ENCODE measurements at regions not wholly inside any gene's neighbourhood (a gene's known extent, or its start where the extent isn't known, plus 50 kb on each side); places are given as distances from the start of the nearest gene placed in this dataset.

- TF ChIP-seq PAX5 (IDR thresholded peaks at IDR 0.05; ENCODE audit: insufficient read depth, low read length, severe bottlenecking) (no peak), POLR2A (IDR thresholded peaks at IDR 0.05; ENCODE audit: low read depth, low read length) (no peak), POLR2AphosphoS5 (IDR thresholded peaks at IDR 0.05; ENCODE audit: low read depth, low read length) (no peak), TAF1 (IDR thresholded peaks at IDR 0.05; ENCODE audit: low read depth, low read length) (no peak), SPI1 (IDR thresholded peaks at IDR 0.05; ENCODE audit: low read depth, low read length) (no peak), POU2F2 (IDR thresholded peaks at IDR 0.05; ENCODE audit: low read depth, low read length) (no peak)
- DNase-seq (ENCODE audit: insufficient read length, low spot score) (no peak), FAIRE-seq (no peak)
Observed at GRCh38 chr11:128029219-128029722, 558.1 kb downstream of the ETS1 start.

- DNase-seq (ENCODE audit: insufficient read length, low spot score) (no peak), FAIRE-seq (no peak)
- no peak for TF ChIP-seq POLR2A (IDR thresholded peaks at IDR 0.05; ENCODE audit: low read depth, low read length)
- TF ChIP-seq TAF1 (IDR thresholded peaks at IDR 0.05; ENCODE audit: low read depth, low read length) = no peak
- no peak for TF ChIP-seq PAX5 (IDR thresholded peaks at IDR 0.05; ENCODE audit: insufficient read depth, low read length, severe bottlenecking)
Observed at GRCh38 chr11:128026596-128026995, 560.8 kb downstream of the ETS1 start.

DNA sequence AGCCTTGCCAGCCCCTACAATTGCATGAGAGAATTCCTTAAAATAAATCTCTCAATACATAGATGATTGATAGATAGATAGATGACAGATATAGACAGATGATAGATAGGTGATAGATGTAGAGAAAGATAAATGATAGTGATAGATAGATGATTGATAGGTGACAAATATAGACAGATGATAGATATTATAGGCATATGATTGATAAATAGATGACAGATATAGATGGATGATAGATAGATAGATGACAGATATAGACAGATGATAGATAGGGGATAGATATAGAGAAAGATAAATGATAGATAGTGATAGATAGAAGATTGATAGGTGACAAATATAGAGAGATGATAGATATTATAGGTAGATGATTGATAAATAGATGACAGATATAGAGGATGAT lies 564.6 kb downstream of the ETS1 start:
- FAIRE-seq (no peak), DNase-seq (ENCODE audit: insufficient read length, low spot score) (no peak)
- no peak for TF ChIP-seq POU2F2 (IDR thresholded peaks at IDR 0.05; ENCODE audit: low read depth, low read length)

- no peak for FAIRE-seq
- TF ChIP-seq PAX5 (IDR thresholded peaks at IDR 0.05; ENCODE audit: insufficient read depth, low read length, severe bottlenecking) = no peak
- no peak for TF ChIP-seq POLR2A (IDR thresholded peaks at IDR 0.05; ENCODE audit: low read depth, low read length)
- no peak for TF ChIP-seq TAF1 (IDR thresholded peaks at IDR 0.05; ENCODE audit: low read depth, low read length)
- no peak for TF ChIP-seq POU2F2 (IDR thresholded peaks at IDR 0.05; ENCODE audit: low read depth, low read length)
- TF ChIP-seq POLR2AphosphoS5 (IDR thresholded peaks at IDR 0.05; ENCODE audit: low read depth, low read length) = no peak
- TF ChIP-seq SPI1 (IDR thresholded peaks at IDR 0.05; ENCODE audit: low read depth, low read length) = no peak
Observed at GRCh38 chr11:128022007-128022368, 565.4 kb downstream of the ETS1 start.

GRCh38 chr11:128021349-128022006 lies 565.9 kb downstream of the ETS1 start:
- no peak for TF ChIP-seq SPI1 (IDR thresholded peaks at IDR 0.05; ENCODE audit: low read depth, low read length)
- no peak for TF ChIP-seq PAX5 (IDR thresholded peaks at IDR 0.05; ENCODE audit: insufficient read depth, low read length, severe bottlenecking)
- TF ChIP-seq POLR2A (IDR thresholded peaks at IDR 0.05; ENCODE audit: low read depth, low read length) = no peak
- FAIRE-seq = no peak

More at GRCh38 chr11:128022007-128022368, 565.4 kb downstream of the ETS1 start:
- DNase-seq (ENCODE audit: insufficient read length, low spot score) = peak; percentile 3

DNA sequence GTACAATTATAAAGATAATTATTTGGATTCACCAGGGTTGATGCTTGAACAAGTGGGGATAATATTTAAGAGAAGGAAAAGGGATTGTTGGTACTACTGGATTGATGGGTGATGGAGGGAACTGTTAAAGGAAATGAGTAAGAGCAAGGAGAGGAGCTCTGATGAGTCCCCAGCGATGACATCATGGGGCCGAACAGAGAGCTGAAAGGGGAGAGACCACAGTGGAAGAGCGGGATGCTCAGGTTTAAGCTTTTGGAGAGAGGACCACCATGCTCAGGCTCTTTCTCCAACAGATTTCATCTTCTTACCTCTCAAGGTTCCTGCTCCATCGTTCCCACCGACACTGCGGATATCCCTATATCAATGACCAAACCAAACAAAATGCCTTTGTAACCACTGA lies 568.7 kb downstream of the ETS1 start:
- no peak for FAIRE-seq
- no peak for TF ChIP-seq SPI1 (IDR thresholded peaks at IDR 0.05; ENCODE audit: low read depth, low read length)
- no peak for TF ChIP-seq TAF1 (IDR thresholded peaks at IDR 0.05; ENCODE audit: low read depth, low read length)
- TF ChIP-seq POLR2AphosphoS5 (IDR thresholded peaks at IDR 0.05; ENCODE audit: low read depth, low read length) = no peak
- no peak for TF ChIP-seq POLR2A (IDR thresholded peaks at IDR 0.05; ENCODE audit: low read depth, low read length)
- no peak for TF ChIP-seq POU2F2 (IDR thresholded peaks at IDR 0.05; ENCODE audit: low read depth, low read length)
- no peak for TF ChIP-seq PAX5 (IDR thresholded peaks at IDR 0.05; ENCODE audit: insufficient read depth, low read length, severe bottlenecking)
- DNase-seq (ENCODE audit: insufficient read length, low spot score) = no peak

More at GRCh38 chr11:128021349-128022006, 565.9 kb downstream of the ETS1 start:
- no peak for DNase-seq (ENCODE audit: insufficient read length, low spot score)

- DNase-seq (ENCODE audit: insufficient read length, low spot score) (no peak), FAIRE-seq (no peak)
- TF ChIP-seq POLR2A (IDR thresholded peaks at IDR 0.05; ENCODE audit: low read depth, low read length) (no peak), TAF1 (IDR thresholded peaks at IDR 0.05; ENCODE audit: low read depth, low read length) (no peak), PAX5 (IDR thresholded peaks at IDR 0.05; ENCODE audit: insufficient read depth, low read length, severe bottlenecking) (no peak), SPI1 (IDR thresholded peaks at IDR 0.05; ENCODE audit: low read depth, low read length) (no peak), POU2F2 (IDR thresholded peaks at IDR 0.05; ENCODE audit: low read depth, low read length) (no peak), POLR2AphosphoS5 (IDR thresholded peaks at IDR 0.05; ENCODE audit: low read depth, low read length) (no peak)
Observed at GRCh38 chr11:128005562-128005961, 581.8 kb downstream of the ETS1 start.

DNA sequence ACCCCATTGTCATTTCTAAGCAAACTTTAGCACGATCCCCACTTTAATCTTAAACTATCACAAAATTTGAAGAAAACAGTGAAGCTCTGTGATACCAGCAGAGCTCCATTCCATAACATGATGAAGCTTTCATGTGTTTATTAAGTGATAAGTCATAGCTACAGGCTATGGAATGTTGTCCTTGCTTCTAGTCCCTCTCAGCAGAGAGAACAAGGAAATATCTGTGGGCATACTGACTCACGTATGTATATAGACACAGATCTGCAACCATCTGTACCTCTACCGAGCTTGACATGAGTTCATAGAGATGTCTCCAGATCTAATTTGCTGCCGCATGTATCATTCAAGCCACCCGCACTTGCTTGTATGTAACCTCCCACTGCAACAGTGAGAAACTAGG lies 588.9 kb downstream of the ETS1 start:
- no peak for TF ChIP-seq POLR2AphosphoS5 (IDR thresholded peaks at IDR 0.05; ENCODE audit: low read depth, low read length)
- no peak for TF ChIP-seq SPI1 (IDR thresholded peaks at IDR 0.05; ENCODE audit: low read depth, low read length)
- TF ChIP-seq POU2F2 (IDR thresholded peaks at IDR 0.05; ENCODE audit: low read depth, low read length) = no peak
- TF ChIP-seq TAF1 (IDR thresholded peaks at IDR 0.05; ENCODE audit: low read depth, low read length) = no peak
- TF ChIP-seq PAX5 (IDR thresholded peaks at IDR 0.05; ENCODE audit: insufficient read depth, low read length, severe bottlenecking) = no peak
- TF ChIP-seq POLR2A (IDR thresholded peaks at IDR 0.05; ENCODE audit: low read depth, low read length) = no peak
- FAIRE-seq (no peak), DNase-seq (ENCODE audit: insufficient read length, low spot score) (no peak)

- no peak for FAIRE-seq
- no peak for DNase-seq (ENCODE audit: insufficient read length, low spot score)
- no peak for TF ChIP-seq POLR2A (IDR thresholded peaks at IDR 0.05; ENCODE audit: low read depth, low read length)
- no peak for TF ChIP-seq PAX5 (IDR thresholded peaks at IDR 0.05; ENCODE audit: insufficient read depth, low read length, severe bottlenecking)
- TF ChIP-seq SPI1 (IDR thresholded peaks at IDR 0.05; ENCODE audit: low read depth, low read length) = no peak
- no peak for TF ChIP-seq TAF1 (IDR thresholded peaks at IDR 0.05; ENCODE audit: low read depth, low read length)
- TF ChIP-seq POU2F2 (IDR thresholded peaks at IDR 0.05; ENCODE audit: low read depth, low read length) = no peak
- TF ChIP-seq POLR2AphosphoS5 (IDR thresholded peaks at IDR 0.05; ENCODE audit: low read depth, low read length) = no peak
Observed at GRCh38 chr11:127997594-127997993, 589.8 kb downstream of the ETS1 start.

DNA sequence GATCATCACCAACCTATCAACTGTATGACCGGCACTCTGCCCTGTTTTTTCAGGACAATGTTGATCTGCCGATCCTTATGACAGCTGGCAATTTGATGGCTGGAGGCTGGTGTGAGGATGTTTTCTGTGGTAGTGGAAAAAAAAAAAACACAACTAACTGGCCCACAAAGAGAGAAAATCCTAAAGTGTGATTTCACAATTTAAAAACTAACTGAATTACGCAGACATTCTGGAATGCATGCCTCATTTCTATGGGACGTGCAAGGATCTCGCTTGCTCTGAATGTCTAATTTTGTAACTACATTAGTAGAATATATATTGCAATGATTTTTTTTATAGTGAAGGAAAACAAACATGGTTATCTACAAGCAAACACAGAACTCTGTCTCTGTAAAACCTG lies 590.5 kb downstream of the ETS1 start:
- TF ChIP-seq TAF1 (IDR thresholded peaks at IDR 0.05; ENCODE audit: low read depth, low read length) (no peak), SPI1 (IDR thresholded peaks at IDR 0.05; ENCODE audit: low read depth, low read length) (no peak), POU2F2 (IDR thresholded peaks at IDR 0.05; ENCODE audit: low read depth, low read length) (no peak), POLR2A (IDR thresholded peaks at IDR 0.05; ENCODE audit: low read depth, low read length) (no peak), POLR2AphosphoS5 (IDR thresholded peaks at IDR 0.05; ENCODE audit: low read depth, low read length) (no peak), PAX5 (IDR thresholded peaks at IDR 0.05; ENCODE audit: insufficient read depth, low read length, severe bottlenecking) (no peak)
- FAIRE-seq (no peak), DNase-seq (ENCODE audit: insufficient read length, low spot score) (no peak)

All from GM12891 (cell line).